Vagina (tissue), 2 donors: ENCODE measurements at regions not wholly inside any gene's neighbourhood (a gene's known extent, or its start where the extent isn't known, plus 50 kb on each side); places are given as distances from the start of the nearest gene placed in this dataset.
"Not testable (repeated sequence)": the region's sequence is repeated elsewhere in the genome, so short reads cannot be mapped to it uniquely, and the experiment has no call there.

Experiments used
- DNase-seq, 2 donors: peaks; one replicate each; pipeline ENCODE4 v3.0.0-alpha.2; 2017; ENCODE audit errors: extremely low spot score in 2 of 2
- H3K27ac ChIP-seq: fragments of 200-600 bp; sonication (generic); one replicate; pipeline ENCODE4 v1.5.1; 2019
- H3K27me3 ChIP-seq: fragments of 200-600 bp; sonication (generic); one replicate; pipeline ENCODE4 v1.5.1; 2019
- H3K36me3 ChIP-seq, 2 donors: fragments of 200-600 bp; sonication (generic); one replicate each; pipeline ENCODE4 v1.5.1; 2017 to 2019
- H3K4me1 ChIP-seq: fragments of 200-600 bp; sonication (generic); one replicate; pipeline ENCODE4 v1.5.1; 2019
- H3K4me3 ChIP-seq, 2 donors: fragments of 200-600 bp; sonication (generic); 1 replicate in 1 of 2; 2 replicates in 1 of 2; pipeline ENCODE4 v1.5.1; 2016 to 2019
- H3K9me3 ChIP-seq: fragments of 200-600 bp; sonication (generic); one replicate; pipeline ENCODE4 v1.5.1; 2019
- CTCF ChIP-seq, 3 experiments: fragments of 450-650 bp in 2 of 3; fragments of 200-600 bp in 1 of 3; sonication (generic) in 1 of 3; IDR thresholded peaks; one replicate each; pipeline ENCODE4 v1.5.1; 2017 to 2019; ENCODE audit warnings: antibody characterized with exemption in 3 of 3, mild to moderate bottlenecking in 2 of 3, moderate library complexity in 2 of 3
- POLR2A ChIP-seq, 2 donors: fragments of 450-650 bp; IDR thresholded peaks; one replicate each; pipeline ENCODE4 v1.6.1; 2017; ENCODE audit warnings: antibody characterized with exemption in 2 of 2, mild to moderate bottlenecking in 2 of 2, moderate library complexity in 2 of 2
- POLR2AphosphoS5 ChIP-seq, 2 donors: sonication (generic); formaldehyde crosslinking; IDR thresholded peaks; one replicate each; pipeline ENCODE4 v1.9.0; 2017; ENCODE audit warnings: antibody characterized with exemption in 2 of 2, mild to moderate bottlenecking in 2 of 2, low read depth in 1 of 2; ENCODE audit not compliant: insufficient read depth in 1 of 2
- intact Hi-C: fragments of 100-400 bp; cut with DNase I; formaldehyde crosslinking; loops from one replicate; pipeline ENCODE4 v1.15.1; 2023

GRCh38 chr9:87781331-87781730 is 55.4 kb downstream of the CTSL start:
- no peaks in the 10 kb centered on the region for H3K36me3 ChIP-seq
- intact Hi-C loops, result no loop called here
- DNase-seq, result no peak
- H3K4me3 ChIP-seq, result no peak overlapping the region
- H3K9me3 ChIP-seq, result no peaks in the 10 kb centered on the region
- TF ChIP-seq CTCF (IDR thresholded peaks at IDR 0.05) (no peak), POLR2AphosphoS5 (IDR thresholded peaks at IDR 0.05; ENCODE audit: insufficient read depth in 1 of 2, low read depth in 1 of 2) (no peak), POLR2A (IDR thresholded peaks at IDR 0.05) (no peak)
- H3K4me1 ChIP-seq, result no peaks in the 10 kb centered on the region
- no peak overlapping the region for H3K27ac ChIP-seq
- no peaks in the 10 kb centered on the region for H3K27me3 ChIP-seq

DNA sequence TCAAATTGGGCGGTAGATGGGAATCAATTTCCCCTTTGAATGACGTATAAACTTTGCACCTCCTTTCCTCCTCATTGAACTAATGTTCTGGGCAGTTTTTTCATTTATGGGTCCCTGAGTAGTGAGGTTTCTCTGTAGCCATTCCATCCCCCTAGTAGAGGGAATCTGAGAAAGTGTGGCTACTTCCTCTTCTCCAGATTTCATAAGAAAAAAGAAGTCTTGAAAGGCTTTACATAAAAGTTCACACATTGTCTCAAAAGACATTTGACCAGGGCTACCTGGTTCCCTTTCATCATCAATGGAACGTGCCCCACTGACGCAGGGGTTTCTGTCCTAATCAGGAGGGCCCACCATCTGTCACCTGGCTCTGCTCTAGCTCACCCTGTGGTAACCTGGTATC is 57.3 kb downstream of the CTSL start:
- no peak overlapping the region for H3K27ac ChIP-seq
- intact Hi-C loops, result no loop called here
- no peaks in the 10 kb centered on the region for H3K4me1 ChIP-seq
- H3K27me3 ChIP-seq, result no peaks in the 10 kb centered on the region
- TF ChIP-seq POLR2A (IDR thresholded peaks at IDR 0.05), result no peak
- no peaks in the 10 kb centered on the region for H3K36me3 ChIP-seq
- H3K9me3 ChIP-seq, result no peaks in the 10 kb centered on the region
- no peak overlapping the region for H3K4me3 ChIP-seq
- DNase-seq, result no peak

GRCh38 chr9:87785315-87785970 is 59.5 kb downstream of the CTSL start:
- H3K27ac ChIP-seq, intact Hi-C loops, H3K4me1 ChIP-seq, H3K4me3 ChIP-seq, H3K9me3 ChIP-seq, H3K27me3 ChIP-seq, DNase-seq, H3K36me3 ChIP-seq: not testable (repeated sequence)

- H3K36me3 ChIP-seq, result no peaks in the 10 kb centered on the region
- DNase-seq, result no peak
- H3K4me3 ChIP-seq, result no peak overlapping the region
- no peaks in the 10 kb centered on the region for H3K4me1 ChIP-seq
- H3K9me3 ChIP-seq, result no peaks in the 10 kb centered on the region
- intact Hi-C loops, result no loop called here
- no peaks in the 10 kb centered on the region for H3K27me3 ChIP-seq
- TF ChIP-seq CTCF (IDR thresholded peaks at IDR 0.05) (no peak), POLR2A (IDR thresholded peaks at IDR 0.05) (no peak), POLR2AphosphoS5 (IDR thresholded peaks at IDR 0.05; ENCODE audit: insufficient read depth in 1 of 2, low read depth in 1 of 2) (no peak)
- no peak overlapping the region for H3K27ac ChIP-seq
Observed at GRCh38 chr9:87786423-87786822, 60.5 kb downstream of the CTSL start.

DNA sequence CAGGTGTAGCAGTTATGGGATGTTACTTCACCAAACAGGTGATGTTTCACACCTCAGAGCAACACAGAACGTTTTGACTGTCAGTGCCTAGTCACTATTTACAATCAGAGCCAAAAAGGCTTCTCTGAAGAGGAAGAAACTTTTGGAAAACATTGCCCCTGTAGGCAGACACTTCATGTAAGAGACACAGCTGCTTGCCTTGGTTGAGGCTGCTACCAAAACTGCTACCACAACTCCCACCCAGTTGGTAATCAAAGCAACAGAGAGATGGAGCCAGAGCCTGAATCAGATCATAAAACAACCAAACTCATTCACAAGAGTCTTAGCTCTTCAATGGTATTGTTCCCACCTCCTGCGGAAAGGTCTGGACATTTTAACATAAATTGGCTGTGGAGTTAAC is 61.0 kb downstream of the CTSL start:
- Histone ChIP-seq H3K9me3 (no peaks in the 10 kb centered on the region), H3K27ac (no peak overlapping the region), H3K36me3 (no peaks in the 10 kb centered on the region), H3K27me3 (no peaks in the 10 kb centered on the region), H3K4me1 (no peaks in the 10 kb centered on the region), H3K4me3 (no peak overlapping the region)
- no peak for TF ChIP-seq POLR2AphosphoS5 (IDR thresholded peaks at IDR 0.05; ENCODE audit: insufficient read depth in 1 of 2, low read depth in 1 of 2)
- TF ChIP-seq POLR2A (IDR thresholded peaks at IDR 0.05), result no peak
- no peak for TF ChIP-seq CTCF (IDR thresholded peaks at IDR 0.05)
- intact Hi-C loops, result no loop called here
- no peak for DNase-seq

- Histone ChIP-seq H3K27me3 (no peaks in the 10 kb centered on the region), H3K9me3 (no peaks in the 10 kb centered on the region), H3K27ac (no peak overlapping the region), H3K4me3 (no peak overlapping the region), H3K4me1 (peaks cover under 1% of the 10 kb centered on the region), H3K36me3 (no peaks in the 10 kb centered on the region)
- TF ChIP-seq POLR2AphosphoS5 (IDR thresholded peaks at IDR 0.05; ENCODE audit: insufficient read depth in 1 of 2, low read depth in 1 of 2) (no peak), POLR2A (IDR thresholded peaks at IDR 0.05) (no peak), CTCF (IDR thresholded peaks at IDR 0.05) (no peak)
- intact Hi-C loops, result no loop called here
- no peak for DNase-seq
Observed at GRCh38 chr9:87787735-87788134, 61.8 kb downstream of the CTSL start.
